Smooth muscle cell (in vitro differentiated cells): ENCODE measurements at regions not wholly inside any gene's neighbourhood (a gene's known extent, or its start where the extent isn't known, plus 50 kb on each side); places are given as distances from the start of the nearest gene placed in this dataset.

Experiments
- DNase-seq: peaks from one replicate; lab custom pipeline; 2025; ENCODE audit not compliant: unreplicated experiment; lab: John Stamatoyannopoulos, UW
- H2AFZ ChIP-seq: fragments of 200-600 bp; sonication (generic); 2 replicates; pipeline ENCODE4 v1.6.0; 2016; ENCODE audit warnings: antibody characterized with exemption, low read depth, mild to moderate bottlenecking
- H3F3A ChIP-seq: fragments of 200-600 bp; sonication (generic); 2 replicates; pipeline ENCODE4 v1.6.0; 2017; ENCODE audit warnings: antibody characterized with exemption, low read depth
- H3K27ac ChIP-seq: fragments of 200-600 bp; sonication (generic); 2 replicates; pipeline ENCODE4 v1.5.1; 2016; ENCODE audit warnings: low read depth, mild to moderate bottlenecking
- H3K27me3 ChIP-seq: fragments of 200-600 bp; sonication (generic); 2 replicates; pipeline ENCODE4 v1.6.1; 2016; ENCODE audit warnings: low read depth, mild to moderate bottlenecking
- H3K36me3 ChIP-seq: fragments of 200-600 bp; sonication (generic); 2 replicates; pipeline ENCODE4 v1.5.1; 2016; ENCODE audit warnings: low read depth
- H3K4me1 ChIP-seq: fragments of 200-600 bp; sonication (generic); 2 replicates; pipeline ENCODE4 v1.5.1; 2016; ENCODE audit warnings: low read depth
- H3K4me2 ChIP-seq: fragments of 200-600 bp; sonication (generic); 2 replicates; pipeline ENCODE4 v1.6.0; 2016; ENCODE audit warnings: mild to moderate bottlenecking
- H3K4me3 ChIP-seq: fragments of 200-600 bp; sonication (generic); 2 replicates; pipeline ENCODE4 v1.5.1; 2016; ENCODE audit warnings: mild to moderate bottlenecking
- H3K79me2 ChIP-seq: fragments of 200-600 bp; sonication (generic); 2 replicates; pipeline ENCODE4 v1.6.0; 2016; ENCODE audit warnings: low read depth, mild to moderate bottlenecking
- H3K9ac ChIP-seq: fragments of 200-600 bp; sonication (generic); 2 replicates; pipeline ENCODE4 v1.6.0; 2016; ENCODE audit warnings: low read depth
- H3K9me3 ChIP-seq: fragments of 200-600 bp; sonication (generic); replicated peaks from 2 replicates; pipeline ENCODE4 v1.5.1; 2016; ENCODE audit warnings: low read depth
- H4K20me1 ChIP-seq: fragments of 200-600 bp; sonication (generic); 2 replicates; pipeline ENCODE4 v1.6.0; 2016; ENCODE audit warnings: low read depth
- CTCF ChIP-seq: fragments of 200-600 bp; sonication (generic); IDR thresholded peaks from 2 replicates; pipeline ENCODE4 v1.5.1; 2017; ENCODE audit warnings: borderline replicate concordance, mild to moderate bottlenecking, antibody characterized with exemption; ENCODE audit not compliant: insufficient read depth, poor library complexity, severe bottlenecking
- WGBS: methylation state at CpG from one replicate; pipeline ENCODE4 v1.1.7; 2016; ENCODE audit warnings: low lambda C conversion rate; 5-methylcytosine and 5-hydroxymethylcytosine counted together

DNA sequence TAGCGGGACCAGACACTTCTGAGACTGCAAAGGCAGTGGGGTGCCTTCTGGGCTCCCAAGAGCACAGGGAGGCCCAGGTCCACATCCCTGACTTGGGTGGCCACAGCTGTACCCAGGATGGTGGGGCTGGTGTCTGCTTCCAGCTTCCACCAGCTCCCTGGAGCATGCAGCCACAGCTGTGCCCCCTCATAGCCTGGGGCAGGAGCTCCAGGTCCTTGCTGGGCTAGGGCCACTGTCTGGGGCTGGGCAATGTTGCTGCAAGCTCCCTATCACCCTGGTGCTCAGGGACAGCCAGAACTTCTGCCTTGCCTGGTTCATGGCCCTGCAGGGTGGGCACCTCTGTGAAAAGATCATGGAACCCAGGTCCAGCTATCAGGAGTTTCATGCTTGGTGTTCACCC lies 673.9 kb downstream of the SH3BGRL start:
- no peak overlapping the region for H3K9ac ChIP-seq
- no peaks in the 10 kb centered on the region for H3K79me2 ChIP-seq
- H3K9me3 ChIP-seq = no peaks in the 10 kb centered on the region
- TF ChIP-seq CTCF = no peak
- H3K27me3 ChIP-seq = no peaks in the 10 kb centered on the region
- 54% methylated on average over 1 of the region's 1 CpG for WGBS
- H4K20me1 ChIP-seq = no peaks in the 10 kb centered on the region
- no peak overlapping the region for H3K4me2 ChIP-seq
- no peak overlapping the region for H2AFZ ChIP-seq
- H3K36me3 ChIP-seq = no peaks in the 10 kb centered on the region
- DNase-seq = no peak
- no peak overlapping the region for H3K4me3 ChIP-seq
- no peaks in the 10 kb centered on the region for H3F3A ChIP-seq
- H3K27ac ChIP-seq = no peak overlapping the region
- no peaks in the 10 kb centered on the region for H3K4me1 ChIP-seq

DNA sequence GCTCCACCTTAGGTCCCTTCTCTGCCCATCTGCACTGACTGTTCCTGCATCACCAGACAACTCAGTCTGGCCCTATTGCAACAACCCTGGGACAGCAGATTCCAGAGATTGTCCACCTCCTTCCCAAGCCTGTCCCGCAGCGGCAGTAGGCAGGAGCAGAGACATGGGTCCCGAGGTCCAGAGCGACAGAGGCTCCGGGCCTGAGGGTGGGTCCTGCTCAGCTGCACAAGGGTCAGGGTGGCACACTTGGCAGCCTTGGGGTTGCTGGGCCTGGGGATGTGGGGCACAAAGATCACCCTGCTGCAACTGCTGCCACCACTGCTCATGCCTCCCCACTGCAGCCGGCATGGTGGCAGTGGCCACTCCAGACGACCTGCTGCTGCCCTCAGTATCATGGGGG lies 674.5 kb downstream of the SH3BGRL start:
- H3K4me3 ChIP-seq = no peak overlapping the region
- no peaks in the 10 kb centered on the region for H4K20me1 ChIP-seq
- no peaks in the 10 kb centered on the region for H3F3A ChIP-seq
- no peak for TF ChIP-seq CTCF
- no peaks in the 10 kb centered on the region for H3K9me3 ChIP-seq
- H3K4me1 ChIP-seq = no peaks in the 10 kb centered on the region
- DNase-seq = no peak
- no peaks in the 10 kb centered on the region for H3K27me3 ChIP-seq
- 74% methylated on average over 7 of the region's 7 CpGs for WGBS
- H3K79me2 ChIP-seq = no peaks in the 10 kb centered on the region
- H3K9ac ChIP-seq = no peak overlapping the region
- no peaks in the 10 kb centered on the region for H3K36me3 ChIP-seq
- H3K27ac ChIP-seq = no peak overlapping the region
- H3K4me2 ChIP-seq = no peak overlapping the region
- no peak overlapping the region for H2AFZ ChIP-seq

- Histone ChIP-seq H3K9me3 (no peaks in the 10 kb centered on the region), H3K36me3 (no peaks in the 10 kb centered on the region), H3K27ac (no peak overlapping the region), H3K79me2 (no peaks in the 10 kb centered on the region), H2AFZ (no peak overlapping the region), H3K9ac (no peak overlapping the region), H3K27me3 (no peaks in the 10 kb centered on the region), H4K20me1 (no peaks in the 10 kb centered on the region), H3K4me3 (no peak overlapping the region), H3K4me1 (no peaks in the 10 kb centered on the region), H3K4me2 (no peak overlapping the region), H3F3A (no peaks in the 10 kb centered on the region)
- no peak for DNase-seq
- 39% methylated on average over 1 of the region's 1 CpG for WGBS
- TF ChIP-seq CTCF = no peak
Measured at GRCh38 chrX:81890521-81890920, 688.6 kb downstream of the SH3BGRL start.

- no peak for TF ChIP-seq CTCF
- H3K4me1 ChIP-seq = no peaks in the 10 kb centered on the region
- no peak overlapping the region for H3K4me3 ChIP-seq
- H3K27ac ChIP-seq = no peak overlapping the region
- no peaks in the 10 kb centered on the region for H3K79me2 ChIP-seq
- no peak overlapping the region for H2AFZ ChIP-seq
- no peak for DNase-seq
- H3K36me3 ChIP-seq = no peaks in the 10 kb centered on the region
- H3K9ac ChIP-seq = no peak overlapping the region
- H4K20me1 ChIP-seq = no peaks in the 10 kb centered on the region
- no peak overlapping the region for H3K4me2 ChIP-seq
- H3K9me3 ChIP-seq = no peaks in the 10 kb centered on the region
- no peaks in the 10 kb centered on the region for H3K27me3 ChIP-seq
- H3F3A ChIP-seq = no peaks in the 10 kb centered on the region
Measured at GRCh38 chrX:81900522-81900921, 698.6 kb downstream of the SH3BGRL start.
